ENCODE measurements at regions not wholly inside any gene's neighbourhood (a gene's known extent, or its start where the extent isn't known, plus 50 kb on each side); places are given as distances from the start of the nearest gene placed in this dataset.
A peak's percentile ranks its signal among the peaks of the same experiment; 100 is the strongest.
"Not testable (repeated sequence)": the region's sequence is repeated elsewhere in the genome, so short reads cannot be mapped to it uniquely, and the experiment has no call there.

- Mint-ChIP-seq H3K27ac (no peak overlapping the region), H3K4me3 (no peak overlapping the region), H3K9me3 (peaks cover 32% of the 10 kb centered on the region), H3K4me1 (peaks cover 30% of the 10 kb centered on the region), H3K36me3 (peaks cover 20% of the 10 kb centered on the region), H3K27me3 (ENCODE audit: low read depth) (peaks cover 17% of the 10 kb centered on the region)
- CTCF ChIA-PET: no interaction called here
- POLR2A ChIA-PET: no interaction called here
- ATAC-seq (peak; percentile 89), DNase-seq (ENCODE audit: low spot score) (peak; percentile 32)
- TF ChIP-seq OVOL2 (CRISPR knock-in tag; IDR thresholded peaks at IDR 0.05; ENCODE audit: borderline replicate concordance): no peak
- TF ChIP-seq NFYB (CRISPR knock-in tag; conservative IDR thresholded peaks at IDR 0.05; ENCODE audit: low read depth): no peak
- TF ChIP-seq ZNF396 (CRISPR knock-in tag; IDR thresholded peaks at IDR 0.05; ENCODE audit: borderline replicate concordance): no peak
- TF ChIP-seq, protein P1, sequence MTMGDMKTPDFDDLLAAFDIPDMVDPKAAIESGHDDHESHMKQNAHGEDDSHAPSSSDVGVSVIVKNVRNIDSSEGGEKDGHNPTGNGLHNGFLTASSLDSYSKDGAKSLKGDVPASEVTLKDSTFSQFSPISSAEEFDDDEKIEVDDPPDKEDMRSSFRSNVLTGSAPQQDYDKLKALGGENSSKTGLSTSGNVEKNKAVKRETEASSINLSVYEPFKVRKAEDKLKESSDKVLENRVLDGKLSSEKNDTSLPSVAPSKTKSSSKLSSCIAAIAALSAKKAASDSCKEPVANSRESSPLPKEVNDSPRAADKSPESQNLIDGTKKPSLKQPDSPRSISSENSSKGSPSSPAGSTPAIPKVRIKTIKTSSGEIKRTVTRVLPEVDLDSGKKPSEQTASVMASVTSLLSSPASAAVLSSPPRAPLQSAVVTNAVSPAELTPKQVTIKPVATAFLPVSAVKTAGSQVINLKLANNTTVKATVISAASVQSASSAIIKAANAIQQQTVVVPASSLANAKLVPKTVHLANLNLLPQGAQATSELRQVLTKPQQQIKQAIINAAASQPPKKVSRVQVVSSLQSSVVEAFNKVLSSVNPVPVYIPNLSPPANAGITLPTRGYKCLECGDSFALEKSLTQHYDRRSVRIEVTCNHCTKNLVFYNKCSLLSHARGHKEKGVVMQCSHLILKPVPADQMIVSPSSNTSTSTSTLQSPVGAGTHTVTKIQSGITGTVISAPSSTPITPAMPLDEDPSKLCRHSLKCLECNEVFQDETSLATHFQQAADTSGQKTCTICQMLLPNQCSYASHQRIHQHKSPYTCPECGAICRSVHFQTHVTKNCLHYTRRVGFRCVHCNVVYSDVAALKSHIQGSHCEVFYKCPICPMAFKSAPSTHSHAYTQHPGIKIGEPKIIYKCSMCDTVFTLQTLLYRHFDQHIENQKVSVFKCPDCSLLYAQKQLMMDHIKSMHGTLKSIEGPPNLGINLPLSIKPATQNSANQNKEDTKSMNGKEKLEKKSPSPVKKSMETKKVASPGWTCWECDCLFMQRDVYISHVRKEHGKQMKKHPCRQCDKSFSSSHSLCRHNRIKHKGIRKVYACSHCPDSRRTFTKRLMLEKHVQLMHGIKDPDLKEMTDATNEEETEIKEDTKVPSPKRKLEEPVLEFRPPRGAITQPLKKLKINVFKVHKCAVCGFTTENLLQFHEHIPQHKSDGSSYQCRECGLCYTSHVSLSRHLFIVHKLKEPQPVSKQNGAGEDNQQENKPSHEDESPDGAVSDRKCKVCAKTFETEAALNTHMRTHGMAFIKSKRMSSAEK (CRISPR knock-in tag; IDR thresholded peaks at IDR 0.05; ENCODE audit: borderline replicate concordance): no peak
- no peak for TF ChIP-seq ZNF263 (CRISPR knock-in tag; IDR thresholded peaks at IDR 0.05; ENCODE audit: low read depth)
- no peak for TF ChIP-seq JUN (CRISPR knock-in tag; IDR thresholded peaks at IDR 0.05)
- no peak for TF ChIP-seq NFE2L1 (CRISPR knock-in tag; IDR thresholded peaks at IDR 0.05)
- TF ChIP-seq PRDM15 (CRISPR knock-in tag; IDR thresholded peaks at IDR 0.05): no peak
- no peak for TF ChIP-seq FOXK1 (CRISPR knock-in tag; IDR thresholded peaks at IDR 0.05)
- TF ChIP-seq CTCF (IDR thresholded peaks at IDR 0.05): no peak
- no peak for TF ChIP-seq SP1 (CRISPR knock-in tag; conservative IDR thresholded peaks at IDR 0.05)
- no peak for TF ChIP-seq HMGXB4 (CRISPR knock-in tag; IDR thresholded peaks at IDR 0.05)
- no peak for TF ChIP-seq ZNF138 (CRISPR knock-in tag; conservative IDR thresholded peaks at IDR 0.05)
- no peak for TF ChIP-seq PREB (CRISPR knock-in tag; IDR thresholded peaks at IDR 0.05; ENCODE audit: borderline replicate concordance)
- TF ChIP-seq ZNF232 (CRISPR knock-in tag; IDR thresholded peaks at IDR 0.05): no peak
Measured at GRCh38 chr14:38056270-38056669, 151.4 kb upstream of the SSTR1 start.

DNA sequence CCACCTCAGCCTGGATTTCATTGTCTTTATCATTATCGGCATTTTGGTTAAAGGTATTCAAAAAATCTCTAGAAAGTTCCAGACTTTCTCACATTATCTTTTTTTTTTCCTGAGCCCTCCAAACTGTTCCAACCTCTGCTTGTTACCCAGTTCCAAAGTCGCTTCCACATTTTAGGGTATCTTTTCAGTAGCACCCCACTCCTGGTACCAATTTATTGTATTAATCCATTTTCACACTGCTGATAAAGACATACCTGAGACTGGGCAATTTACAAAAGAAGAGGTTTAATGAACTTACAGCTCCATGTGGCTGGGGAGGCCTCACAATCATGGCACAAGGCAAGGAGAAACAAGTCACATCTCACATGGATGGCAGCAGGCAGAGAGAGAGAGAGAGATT is 145.5 kb upstream of the SSTR1 start:
- POLR2A ChIA-PET; ATAC-seq; CTCF ChIA-PET; H3K27me3 Mint-ChIP-seq (ENCODE audit: low read depth); H3K4me1 Mint-ChIP-seq; DNase-seq (ENCODE audit: low spot score); H3K4me3 Mint-ChIP-seq; H3K27ac Mint-ChIP-seq: not testable (repeated sequence)
- Mint-ChIP-seq H3K9me3 (peaks cover 55% of the 10 kb centered on the region), H3K36me3 (peaks cover 41% of the 10 kb centered on the region)

All from WTC11 (cell line).